ENCODE measurements at regions not wholly inside any gene's neighbourhood (a gene's known extent, or its start where the extent isn't known, plus 50 kb on each side); places are given as distances from the start of the nearest gene placed in this dataset.

DNA sequence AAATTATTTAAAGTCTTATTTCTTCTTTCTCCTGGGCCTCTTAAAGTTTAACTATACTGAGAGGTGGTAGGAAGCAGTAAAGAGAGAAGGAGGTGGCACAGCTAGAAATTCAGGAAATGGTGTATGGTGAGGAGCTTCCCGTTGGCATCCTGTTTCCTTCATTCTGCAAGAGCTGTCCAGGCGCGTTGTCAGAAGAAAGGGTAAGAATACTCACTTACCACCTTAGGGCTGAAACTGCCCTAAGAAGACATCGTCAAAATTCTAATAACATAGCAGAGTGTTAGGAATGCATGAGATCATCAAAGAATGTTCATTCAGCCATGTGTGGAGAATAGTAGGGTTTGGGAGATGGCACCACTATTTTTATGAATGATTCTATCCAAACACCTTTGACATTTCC, 699.6 kb downstream of the MCTP2 start:
- Histone ChIP-seq H3K4me1 (no peaks in the 10 kb centered on the region), H3K27me3 (no peaks in the 10 kb centered on the region)

DNA sequence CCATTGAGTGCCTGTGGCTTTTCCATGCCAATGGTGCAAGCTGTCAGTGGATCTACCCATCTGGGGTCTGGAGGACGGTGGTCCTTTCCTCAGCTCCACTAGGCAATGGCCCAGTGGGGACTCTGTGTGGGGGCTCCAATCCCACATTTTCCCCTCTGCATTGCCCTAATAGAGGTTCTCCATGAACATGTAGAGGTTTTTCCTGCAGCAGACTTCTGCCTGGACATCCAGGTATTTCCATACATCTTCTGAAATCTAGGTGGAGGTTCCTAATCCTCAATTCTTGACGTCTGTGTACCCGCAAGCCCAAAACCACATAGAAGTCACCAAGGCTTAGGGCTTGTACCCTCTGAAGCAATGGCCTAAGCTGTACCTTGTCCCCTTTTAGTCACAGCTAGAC, 703.1 kb downstream of the MCTP2 start:
- intact Hi-C loops (cut with DNase I) = no loop called here
- no peak for ATAC-seq

More for the DNA sequence above, 699.6 kb downstream of the MCTP2 start:
- Histone ChIP-seq H3K27ac (no peak overlapping the region), H3K4me3 (no peak overlapping the region), H3K9me3 (peaks cover 0 to 15% of the 10 kb centered on the region in 2 donors), H3K36me3 (no peaks in the 10 kb centered on the region)
- DNase-seq (no peak), ATAC-seq (no peak)
- TF ChIP-seq, protein P1, sequence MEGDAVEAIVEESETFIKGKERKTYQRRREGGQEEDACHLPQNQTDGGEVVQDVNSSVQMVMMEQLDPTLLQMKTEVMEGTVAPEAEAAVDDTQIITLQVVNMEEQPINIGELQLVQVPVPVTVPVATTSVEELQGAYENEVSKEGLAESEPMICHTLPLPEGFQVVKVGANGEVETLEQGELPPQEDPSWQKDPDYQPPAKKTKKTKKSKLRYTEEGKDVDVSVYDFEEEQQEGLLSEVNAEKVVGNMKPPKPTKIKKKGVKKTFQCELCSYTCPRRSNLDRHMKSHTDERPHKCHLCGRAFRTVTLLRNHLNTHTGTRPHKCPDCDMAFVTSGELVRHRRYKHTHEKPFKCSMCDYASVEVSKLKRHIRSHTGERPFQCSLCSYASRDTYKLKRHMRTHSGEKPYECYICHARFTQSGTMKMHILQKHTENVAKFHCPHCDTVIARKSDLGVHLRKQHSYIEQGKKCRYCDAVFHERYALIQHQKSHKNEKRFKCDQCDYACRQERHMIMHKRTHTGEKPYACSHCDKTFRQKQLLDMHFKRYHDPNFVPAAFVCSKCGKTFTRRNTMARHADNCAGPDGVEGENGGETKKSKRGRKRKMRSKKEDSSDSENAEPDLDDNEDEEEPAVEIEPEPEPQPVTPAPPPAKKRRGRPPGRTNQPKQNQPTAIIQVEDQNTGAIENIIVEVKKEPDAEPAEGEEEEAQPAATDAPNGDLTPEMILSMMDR (IDR thresholded peaks at IDR 0.05) = no peak
- intact Hi-C loops (cut with DNase I) = no loop called here

DNA sequence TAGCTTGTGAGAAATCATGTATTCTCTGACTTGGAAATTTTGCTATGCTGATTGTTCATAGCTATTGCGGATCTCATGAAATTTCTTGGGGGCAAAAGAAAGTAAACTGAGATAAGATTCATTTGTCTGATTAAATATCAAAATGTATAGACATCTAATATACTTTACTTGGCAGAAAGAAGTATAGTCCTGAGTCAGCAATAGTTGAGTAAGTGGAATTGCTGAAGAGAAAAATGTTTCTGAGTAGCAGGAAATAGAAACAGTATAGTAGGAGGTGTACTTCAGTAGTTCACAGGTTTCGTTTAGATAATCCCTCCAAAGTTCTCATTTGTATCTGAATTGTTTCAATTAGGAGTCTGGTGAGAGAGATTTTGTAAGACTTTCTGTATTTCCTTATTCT, 705.9 kb downstream of the MCTP2 start:
- TF ChIP-seq, protein P1 (IDR thresholded peaks at IDR 0.05) = no peak
- Histone ChIP-seq H3K36me3 (no peaks in the 10 kb centered on the region), H3K27ac (no peak overlapping the region), H3K9me3 (peaks cover 0 to 15% of the 10 kb centered on the region in 2 donors), H3K27me3 (no peaks in the 10 kb centered on the region), H3K4me1 (no peaks in the 10 kb centered on the region), H3K4me3 (no peak overlapping the region)
- DNase-seq (no peak), ATAC-seq (no peak)
- intact Hi-C loops (cut with DNase I) = no loop called here

More for the DNA sequence above, 703.1 kb downstream of the MCTP2 start:
- Histone ChIP-seq H3K36me3 (no peaks in the 10 kb centered on the region), H3K27ac (no peak overlapping the region), H3K4me1 (no peaks in the 10 kb centered on the region), H3K27me3 (no peaks in the 10 kb centered on the region), H3K9me3 (peaks cover 0 to 15% of the 10 kb centered on the region in 2 donors), H3K4me3 (no peak overlapping the region)
- no peak for DNase-seq
- TF ChIP-seq, protein P1 (IDR thresholded peaks at IDR 0.05) = no peak

DNA sequence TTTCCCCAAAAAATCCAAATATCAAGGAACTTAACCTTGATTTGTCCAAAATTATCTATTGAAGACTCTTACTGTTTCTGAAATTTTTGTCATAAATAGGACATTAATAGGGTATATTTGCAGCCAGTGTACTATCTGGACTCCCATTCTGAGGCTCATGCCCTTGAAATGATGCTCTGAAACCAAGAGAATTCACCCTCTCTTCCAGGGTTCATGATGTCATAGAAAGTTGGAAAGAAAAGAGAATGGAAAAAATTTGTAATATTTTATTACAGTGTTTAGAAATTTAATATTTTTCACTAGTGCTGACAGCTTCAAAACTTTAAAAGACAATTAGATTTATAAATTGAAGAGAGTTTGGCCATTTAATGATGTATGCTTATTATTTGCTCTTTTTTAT, 712.5 kb downstream of the MCTP2 start:
- DNase-seq (no peak), ATAC-seq (no peak)
- TF ChIP-seq, protein P1 (IDR thresholded peaks at IDR 0.05) = no peak
- Histone ChIP-seq H3K27me3 (no peaks in the 10 kb centered on the region), H3K36me3 (no peaks in the 10 kb centered on the region), H3K27ac (no peak overlapping the region), H3K4me1 (no peaks in the 10 kb centered on the region), H3K9me3 (no peaks in the 10 kb centered on the region), H3K4me3 (no peak overlapping the region)
- intact Hi-C loops (cut with DNase I) = no loop called here

DNA sequence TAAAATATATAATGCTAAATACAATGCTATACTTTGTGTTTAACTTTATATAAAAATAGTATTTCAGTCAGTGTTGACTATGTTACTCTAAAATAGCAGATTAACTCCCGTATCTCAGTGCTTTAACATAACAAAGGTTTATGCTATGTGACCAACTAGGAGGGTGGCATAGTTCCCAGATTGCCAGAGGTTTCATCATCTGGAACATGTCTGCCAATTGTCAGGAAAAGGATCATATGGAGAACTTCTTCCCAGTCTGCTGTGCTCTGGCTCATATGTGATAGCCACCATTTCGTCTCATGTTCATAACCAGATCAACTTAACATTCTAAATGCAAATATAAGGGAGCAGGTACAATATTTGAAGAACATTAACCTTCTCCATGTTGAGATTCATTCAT, 720.2 kb downstream of the MCTP2 start:
- Histone ChIP-seq H3K36me3 (no peaks in the 10 kb centered on the region), H3K27ac (no peak overlapping the region), H3K4me3 (no peak overlapping the region), H3K4me1 (no peaks in the 10 kb centered on the region), H3K9me3 (peaks cover 0 to 9% of the 10 kb centered on the region in 2 donors), H3K27me3 (no peaks in the 10 kb centered on the region)
- intact Hi-C loops (cut with DNase I) = no loop called here
- no peak for DNase-seq
- ATAC-seq = no peak
- TF ChIP-seq, protein P1 (IDR thresholded peaks at IDR 0.05) = no peak
